HepG2 (cell line): ENCODE measurements at regions not wholly inside any gene's neighbourhood (a gene's known extent, or its start where the extent isn't known, plus 50 kb on each side); places are given as distances from the start of the nearest gene placed in this dataset.

Experiments
- CBFB ChIP-seq: sonication (generic); formaldehyde crosslinking; IDR thresholded peaks from 2 replicates; pipeline ENCODE4 v1.4.0; 2020; ENCODE audit warnings: missing genetic modification reagents
- CENPX ChIP-seq: sonication (generic); formaldehyde crosslinking; IDR thresholded peaks from 2 replicates; pipeline ENCODE4 v1.9.0; 2021; ENCODE audit warnings: mild to moderate bottlenecking, missing genetic modification reagents, moderate library complexity
- HDAC1 ChIP-seq: sonication (generic); formaldehyde crosslinking; IDR thresholded peaks from 2 replicates; pipeline ENCODE4 v1.5.1; 2020; ENCODE audit warnings: mild to moderate bottlenecking, missing genetic modification reagents
- MXD4 ChIP-seq: IDR thresholded peaks from 2 replicates; pipeline ENCODE4 v1.6.1; 2016; ENCODE audit warnings: mild to moderate bottlenecking, missing biosample characterization, missing genetic modification reagents
- MYC ChIP-seq: sonication (generic); formaldehyde crosslinking; IDR thresholded peaks from 2 replicates; pipeline ENCODE4 v1.9.0; 2021; ENCODE audit warnings: missing genetic modification reagents, borderline replicate concordance
- PLRG1 ChIP-seq: fragments of 450-650 bp; conservative IDR thresholded peaks from 2 replicates; pipeline ENCODE4 v1.6.1; 2016
- POGK ChIP-seq: sonication (generic); formaldehyde crosslinking; conservative IDR thresholded peaks from 2 replicates; pipeline ENCODE4 v1.8.0; 2022; ENCODE audit warnings: mild to moderate bottlenecking, moderate library complexity, missing genetic modification reagents
- RAD51 ChIP-seq: fragments of 450-650 bp; IDR thresholded peaks from 2 replicates; pipeline ENCODE4 v1.6.1; 2016; ENCODE audit warnings: borderline replicate concordance
- RFXANK ChIP-seq: IDR thresholded peaks from 2 replicates; pipeline ENCODE4 v1.6.1; 2016
- RNF219 ChIP-seq: sonication (generic); formaldehyde crosslinking; IDR thresholded peaks from 2 replicates; pipeline ENCODE4 v1.5.0; 2020; ENCODE audit warnings: mild to moderate bottlenecking, missing genetic modification reagents
- SIN3A ChIP-seq: IDR thresholded peaks from 2 replicates; pipeline ENCODE4 v1.6.1; 2011; ENCODE audit warnings: low read depth, mild to moderate bottlenecking, control low read depth, low read length, borderline replicate concordance
- SP1 ChIP-seq, 2 experiments: fragments of 450-650 bp in 1 of 2; sonication (generic) in 1 of 2; formaldehyde crosslinking in 1 of 2; IDR thresholded peaks; 2 replicates each; pipeline versions ENCODE4 v1.4.0 to v1.6.1; 2016 to 2020; ENCODE audit warnings: missing genetic modification reagents in 1 of 2
- TERF1 ChIP-seq: sonication (generic); formaldehyde crosslinking; IDR thresholded peaks from 2 replicates; pipeline ENCODE4 v1.8.0; 2022; ENCODE audit warnings: mild to moderate bottlenecking, missing genetic modification reagents, moderate library complexity
- TOPORS ChIP-seq: sonication (generic); formaldehyde crosslinking; IDR thresholded peaks from 2 replicates; pipeline ENCODE4 v1.8.0; 2023; ENCODE audit warnings: mild to moderate bottlenecking, missing genetic modification reagents
- ZNF101 ChIP-seq: sonication (generic); formaldehyde crosslinking; IDR thresholded peaks from 2 replicates; pipeline ENCODE4 v1.4.0; 2020; ENCODE audit warnings: mild to moderate bottlenecking, low read depth, missing genetic modification reagents, borderline replicate concordance
- ZNF20 ChIP-seq: sonication (generic); formaldehyde crosslinking; IDR thresholded peaks from 2 replicates; pipeline ENCODE4 v1.4.0; 2020; ENCODE audit warnings: mild to moderate bottlenecking, moderate library complexity, missing genetic modification reagents
- ZNF253 ChIP-seq: sonication (generic); formaldehyde crosslinking; IDR thresholded peaks from 2 replicates; pipeline ENCODE4 v1.8.0; 2022; ENCODE audit warnings: mild to moderate bottlenecking, missing genetic modification reagents, borderline replicate concordance
- ZNF275 ChIP-seq: sonication (generic); formaldehyde crosslinking; IDR thresholded peaks from 2 replicates; pipeline ENCODE4 v1.8.0; 2022; ENCODE audit warnings: missing genetic modification reagents, mild to moderate bottlenecking, inconsistent platforms, borderline replicate concordance
- ZNF276 ChIP-seq: sonication (generic); formaldehyde crosslinking; IDR thresholded peaks from 2 replicates; pipeline ENCODE4 v1.4.0; 2020; ENCODE audit warnings: mild to moderate bottlenecking, low read depth, missing genetic modification reagents
- ZNF354B ChIP-seq: sonication (generic); formaldehyde crosslinking; IDR thresholded peaks from 2 replicates; pipeline ENCODE4 v1.8.0; 2022; ENCODE audit warnings: mild to moderate bottlenecking, missing genetic modification reagents
- ZNF704 ChIP-seq: sonication (generic); formaldehyde crosslinking; IDR thresholded peaks from 2 replicates; pipeline ENCODE4 v1.8.1; 2023; ENCODE audit warnings: mild to moderate bottlenecking, inconsistent platforms, moderate library complexity, missing genetic modification reagents, borderline replicate concordance
- ZNF777 ChIP-seq: sonication (generic); formaldehyde crosslinking; IDR thresholded peaks from 2 replicates; pipeline ENCODE4 v1.4.0; 2020; ENCODE audit warnings: missing genetic modification reagents
- ZNF780A ChIP-seq: sonication (generic); formaldehyde crosslinking; IDR thresholded peaks from 2 replicates; pipeline ENCODE4 v1.8.0; 2022; ENCODE audit warnings: mild to moderate bottlenecking, missing genetic modification reagents, moderate library complexity

GRCh38 chr2:101625387-101625786 lies 72.1 kb upstream of the MAP4K4 start (continued):
- TF ChIP-seq ZNF704 (CRISPR knock-in tag) (no peak), ZNF253 (CRISPR knock-in tag) (no peak), CENPX (CRISPR knock-in tag) (no peak), ZNF20 (CRISPR knock-in tag) (no peak), RNF219 (no peak), MYC (CRISPR knock-in tag) (no peak), SP1 (IDR thresholded peaks at IDR 0.05) (no peak), SP1 (CRISPR knock-in tag; IDR thresholded peaks at IDR 0.05) (no peak), POGK (CRISPR knock-in tag) (no peak), ZNF780A (no peak), MXD4 (CRISPR knock-in tag) (no peak), ZNF275 (CRISPR knock-in tag) (no peak), RAD51 (no peak), ZNF276 (CRISPR knock-in tag) (no peak), ZNF101 (CRISPR knock-in tag) (no peak), ZNF777 (CRISPR knock-in tag) (no peak), TERF1 (CRISPR knock-in tag) (no peak), CBFB (CRISPR knock-in tag) (no peak), HDAC1 (0 out of 2 replicates have a peak, but pooled peaks have one; percentile 25), SIN3A (no peak), TOPORS (CRISPR knock-in tag) (no peak), RFXANK (CRISPR knock-in tag) (no peak), ZNF354B (no peak), PLRG1 (no peak)
